Prostate gland (tissue), 2 donors: ENCODE measurements at regions not wholly inside any gene's neighbourhood (a gene's known extent, or its start where the extent isn't known, plus 50 kb on each side); places are given as distances from the start of the nearest gene placed in this dataset.

Experiments
- CTCF ChIP-seq, 4 experiments: fragments of 200-600 bp in 2 of 4; fragments of 450-650 bp in 2 of 4; sonication (generic) in 2 of 4; IDR thresholded peaks; 1 replicate in 3 of 4; 2 replicates in 1 of 4; pipeline ENCODE4 v1.5.1; 2016 to 2019; ENCODE audit warnings: antibody characterized with exemption in 4 of 4, mild to moderate bottlenecking in 2 of 4, moderate library complexity in 2 of 4
- POLR2A ChIP-seq: fragments of 450-650 bp; IDR thresholded peaks from one replicate; pipeline ENCODE4 v1.6.1; 2016; ENCODE audit warnings: antibody characterized with exemption, mild to moderate bottlenecking

- TF ChIP-seq POLR2A (no peak), CTCF (IDR thresholded peaks at IDR 0.05) (no peak)
These were observed 606.8 kb downstream of the DACH1 start for GRCh38 chr13:71260246-71260645.
